GM18511 (cell line): ENCODE measurements at regions not wholly inside any gene's neighbourhood (a gene's known extent, or its start where the extent isn't known, plus 50 kb on each side); places are given as distances from the start of the nearest gene placed in this dataset.
"Not testable (repeated sequence)": the region's sequence is repeated elsewhere in the genome, so short reads cannot be mapped to it uniquely, and the experiment has no call there.

Experiments
- ATAC-seq: cut with Tn5 transposase; IDR thresholded peaks from one replicate; pipeline ENCODE4 v1.9.1; 2021; ENCODE audit warnings: mild to moderate bottlenecking, moderate library complexity; ENCODE audit not compliant: unreplicated experiment

- ATAC-seq: no peak
Measured at GRCh38 chr10:108319434-108320222, 1155.1 kb upstream of the SORCS1 start.

GRCh38 chr10:108315636-108316035, 1151.1 kb upstream of the SORCS1 start:
- ATAC-seq: not testable (repeated sequence)

- no peak for ATAC-seq
Measured at GRCh38 chr10:108307925-108308312, 1143.4 kb upstream of the SORCS1 start.

- no peak for ATAC-seq
Measured at GRCh38 chr10:108307250-108307924, 1142.9 kb upstream of the SORCS1 start.

- ATAC-seq: no peak
Measured at GRCh38 chr10:108303149-108303548, 1138.6 kb upstream of the SORCS1 start.

- no peak for ATAC-seq
Measured at GRCh38 chr10:108301002-108301401, 1136.5 kb upstream of the SORCS1 start.

- ATAC-seq: no peak
Measured at GRCh38 chr10:108290823-108291222, 1126.3 kb upstream of the SORCS1 start.

GRCh38 chr10:108275895-108276685, 1111.6 kb upstream of the SORCS1 start:
- ATAC-seq: no peak

- ATAC-seq: no peak
Measured at GRCh38 chr10:108260383-108260906, 1095.9 kb upstream of the SORCS1 start.

- ATAC-seq: no peak
Measured at GRCh38 chr10:108254089-108254488, 1089.6 kb upstream of the SORCS1 start.

GRCh38 chr10:108252771-108253170, 1088.3 kb upstream of the SORCS1 start:
- no peak for ATAC-seq

GRCh38 chr10:108250936-108251620, 1086.6 kb upstream of the SORCS1 start:
- no peak for ATAC-seq

- no peak for ATAC-seq
Measured at GRCh38 chr10:108249940-108250339, 1085.4 kb upstream of the SORCS1 start.

GRCh38 chr10:108244443-108245228, 1080.1 kb upstream of the SORCS1 start:
- no peak for ATAC-seq

- no peak for ATAC-seq
Measured at GRCh38 chr10:108241166-108241565, 1076.7 kb upstream of the SORCS1 start.

- no peak for ATAC-seq
Measured at GRCh38 chr10:108238261-108238660, 1073.8 kb upstream of the SORCS1 start.

- ATAC-seq: no peak
Measured at GRCh38 chr10:108230478-108231170, 1066.1 kb upstream of the SORCS1 start.

- no peak for ATAC-seq
Measured at GRCh38 chr10:108208732-108209131, 1044.2 kb upstream of the SORCS1 start.

- ATAC-seq: no peak
Measured at GRCh38 chr10:108208038-108208437, 1043.5 kb upstream of the SORCS1 start.
